Hepatocyte (in vitro differentiated cells): ENCODE measurements at regions not wholly inside any gene's neighbourhood (a gene's known extent, or its start where the extent isn't known, plus 50 kb on each side); places are given as distances from the start of the nearest gene placed in this dataset.

Source experiments
- DNase-seq: peaks from one replicate; pipeline ENCODE4 v3.0.0-alpha.2; 2016; ENCODE audit warnings: low spot score
- H2AFZ ChIP-seq: fragments of 200-600 bp; sonication (generic); 2 replicates; pipeline ENCODE4 v1.6.0; 2016; ENCODE audit warnings: antibody characterized with exemption, mild to moderate bottlenecking
- H3K27ac ChIP-seq: fragments of 200-600 bp; sonication (generic); 2 replicates; pipeline ENCODE4 v1.5.1; 2016; ENCODE audit warnings: mild to moderate bottlenecking
- H3K27me3 ChIP-seq: fragments of 200-600 bp; sonication (generic); 2 replicates; pipeline ENCODE4 v1.6.1; 2016
- H3K36me3 ChIP-seq: fragments of 200-600 bp; sonication (generic); replicated peaks from 2 replicates; pipeline ENCODE4 v1.5.1; 2016; ENCODE audit warnings: low read depth; ENCODE audit not compliant: insufficient read depth
- H3K4me1 ChIP-seq: fragments of 200-600 bp; sonication (generic); 2 replicates; pipeline ENCODE4 v1.5.1; 2016; ENCODE audit warnings: mild to moderate bottlenecking, moderate library complexity; ENCODE audit not compliant: insufficient read depth
- H3K4me2 ChIP-seq: fragments of 200-600 bp; sonication (generic); 2 replicates; pipeline ENCODE4 v1.6.0; 2016
- H3K4me3 ChIP-seq: fragments of 200-600 bp; sonication (generic); 2 replicates; pipeline ENCODE4 v1.5.1; 2016; ENCODE audit warnings: mild to moderate bottlenecking
- H3K79me2 ChIP-seq: fragments of 200-600 bp; sonication (generic); 2 replicates; pipeline ENCODE4 v1.6.0; 2017; ENCODE audit warnings: mild to moderate bottlenecking
- H3K9me2 ChIP-seq: fragments of 200-600 bp; sonication (generic); replicated peaks from 2 replicates; pipeline ENCODE4 v1.6.0; 2017; ENCODE audit warnings: mild to moderate bottlenecking; ENCODE audit not compliant: insufficient read depth
- H3K9me3 ChIP-seq: fragments of 200-600 bp; sonication (generic); 2 replicates; pipeline ENCODE4 v1.5.1; 2016; ENCODE audit warnings: low read depth, mild to moderate bottlenecking
- H4K20me1 ChIP-seq: fragments of 200-600 bp; sonication (generic); 2 replicates; pipeline ENCODE4 v1.6.0; 2016; ENCODE audit warnings: mild to moderate bottlenecking; ENCODE audit not compliant: insufficient read depth, poor library complexity, severe bottlenecking
- EZH2 ChIP-seq: fragments of 200-600 bp; sonication (generic); IDR thresholded peaks from 2 replicates; pipeline ENCODE4 v1.6.1; 2016; ENCODE audit warnings: antibody characterized with exemption, mild to moderate bottlenecking, borderline replicate concordance
- EZH2phosphoT487 ChIP-seq: fragments of 200-600 bp; sonication (generic); IDR thresholded peaks from one replicate; pipeline ENCODE4 v1.6.1; 2018; ENCODE audit warnings: antibody characterized with exemption, mild to moderate bottlenecking, low read depth, moderate library complexity; ENCODE audit not compliant: unreplicated experiment, severe bottlenecking
- WGBS: methylation state at CpG from one replicate; pipeline ENCODE4 v1.1.6; 2016; ENCODE audit warnings: low lambda C conversion rate; ENCODE audit errors: missing lambda C conversion rate; 5-methylcytosine and 5-hydroxymethylcytosine counted together
- TF ChIP-seq, protein P1 (sequence below): fragments of 200-600 bp; sonication (generic); IDR thresholded peaks from 2 replicates; pipeline ENCODE4 v1.5.1; 2016; ENCODE audit warnings: antibody characterized with exemption, mild to moderate bottlenecking; ENCODE audit not compliant: poor library complexity

DNA sequence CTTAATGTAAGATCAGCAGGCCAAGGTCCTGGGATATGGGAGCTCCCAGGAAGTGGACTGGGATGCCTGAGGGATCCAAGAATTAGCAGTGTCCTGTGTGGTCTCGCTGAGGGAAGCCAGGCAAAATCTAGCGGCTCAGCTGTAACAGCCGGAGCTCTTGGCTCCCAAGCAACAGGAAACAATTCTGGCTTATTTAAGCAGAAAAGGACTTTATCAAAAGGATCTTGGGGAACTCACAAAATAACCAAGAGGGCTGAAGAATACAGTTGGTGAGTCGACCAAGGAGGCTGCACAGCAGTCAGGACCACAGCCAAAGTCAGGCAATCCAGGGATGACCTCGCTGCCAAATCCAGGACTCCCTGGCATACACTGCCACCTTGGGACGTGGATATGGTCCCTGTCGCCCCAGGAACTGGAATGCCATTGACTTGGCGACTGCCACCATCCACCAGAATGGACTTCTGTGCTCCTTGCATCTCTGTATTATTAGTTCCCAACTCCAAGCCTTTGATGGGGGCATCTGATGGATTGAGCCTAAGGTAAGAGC lies 165.3 kb upstream of the BCOR start:
- 74% methylated on average over 8 of the region's 8 CpGs for WGBS
- Histone ChIP-seq H3K4me3 (no peak overlapping the region), H3K9me3 (no peaks in the 10 kb centered on the region), H3K4me1 (peaks cover 29% of the 10 kb centered on the region), H3K4me2 (no peak overlapping the region), H3K27me3 (no peaks in the 10 kb centered on the region), H3K27ac (peak overlapping the region; percentile 89), H4K20me1 (no peaks in the 10 kb centered on the region), H3K36me3 (no peaks in the 10 kb centered on the region), H2AFZ (no peak overlapping the region), H3K9me2 (no peaks in the 10 kb centered on the region), H3K79me2 (no peaks in the 10 kb centered on the region)
- no peak for DNase-seq
- TF ChIP-seq, protein P1, sequence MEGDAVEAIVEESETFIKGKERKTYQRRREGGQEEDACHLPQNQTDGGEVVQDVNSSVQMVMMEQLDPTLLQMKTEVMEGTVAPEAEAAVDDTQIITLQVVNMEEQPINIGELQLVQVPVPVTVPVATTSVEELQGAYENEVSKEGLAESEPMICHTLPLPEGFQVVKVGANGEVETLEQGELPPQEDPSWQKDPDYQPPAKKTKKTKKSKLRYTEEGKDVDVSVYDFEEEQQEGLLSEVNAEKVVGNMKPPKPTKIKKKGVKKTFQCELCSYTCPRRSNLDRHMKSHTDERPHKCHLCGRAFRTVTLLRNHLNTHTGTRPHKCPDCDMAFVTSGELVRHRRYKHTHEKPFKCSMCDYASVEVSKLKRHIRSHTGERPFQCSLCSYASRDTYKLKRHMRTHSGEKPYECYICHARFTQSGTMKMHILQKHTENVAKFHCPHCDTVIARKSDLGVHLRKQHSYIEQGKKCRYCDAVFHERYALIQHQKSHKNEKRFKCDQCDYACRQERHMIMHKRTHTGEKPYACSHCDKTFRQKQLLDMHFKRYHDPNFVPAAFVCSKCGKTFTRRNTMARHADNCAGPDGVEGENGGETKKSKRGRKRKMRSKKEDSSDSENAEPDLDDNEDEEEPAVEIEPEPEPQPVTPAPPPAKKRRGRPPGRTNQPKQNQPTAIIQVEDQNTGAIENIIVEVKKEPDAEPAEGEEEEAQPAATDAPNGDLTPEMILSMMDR: no peak
- no peak for TF ChIP-seq EZH2
- no peak for TF ChIP-seq EZH2phosphoT487

DNA sequence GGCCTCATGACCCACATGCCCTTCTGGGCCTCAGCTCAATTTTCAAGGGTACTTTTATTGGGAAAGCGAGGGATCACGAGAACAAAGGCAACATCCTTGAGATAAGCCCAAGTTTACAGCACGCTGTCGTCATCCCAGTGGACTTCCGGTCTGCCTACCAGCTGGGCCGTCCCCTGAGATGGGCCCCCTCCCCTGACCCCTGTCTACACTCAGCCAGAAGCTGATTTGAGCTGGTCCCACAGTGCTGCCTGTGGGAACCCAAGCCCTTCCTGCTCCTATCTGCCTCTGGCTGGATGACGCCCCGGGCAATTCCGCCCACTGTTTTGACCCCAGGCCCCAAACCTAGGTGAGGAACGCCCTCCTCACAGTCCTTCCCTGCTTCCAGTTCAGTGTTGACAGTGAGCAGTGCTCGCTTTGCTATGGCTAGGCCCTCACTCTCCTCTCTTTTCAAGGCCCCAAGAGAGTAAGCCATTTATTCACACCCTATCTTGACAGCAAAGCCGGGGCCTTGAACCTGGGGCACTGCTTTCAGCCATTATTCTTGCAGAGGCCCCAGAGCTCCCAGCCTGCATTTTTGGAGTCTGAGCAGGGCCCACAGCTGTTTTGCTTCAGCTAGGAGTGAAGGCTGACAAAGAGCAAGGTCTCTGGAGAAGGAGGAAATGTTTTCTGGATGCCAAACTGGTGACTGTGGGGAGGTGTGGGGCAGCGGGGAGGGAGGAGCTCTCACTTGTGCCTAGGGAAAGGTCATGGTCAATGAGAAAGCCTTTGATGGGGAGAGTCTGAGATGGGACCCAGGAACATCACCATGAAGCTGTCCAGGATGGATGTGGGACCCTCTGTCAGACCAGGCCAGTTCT lies 164.6 kb upstream of the BCOR start:
- H3K4me3 ChIP-seq: no peak overlapping the region
- peak overlapping the region; percentile 89 for H3K27ac ChIP-seq
- H3K4me2 ChIP-seq: no peak overlapping the region
- H3K79me2 ChIP-seq: no peaks in the 10 kb centered on the region
- H3K9me2 ChIP-seq: no peaks in the 10 kb centered on the region
- H4K20me1 ChIP-seq: no peaks in the 10 kb centered on the region
- TF ChIP-seq EZH2 (no peak), EZH2phosphoT487 (no peak)
- TF ChIP-seq, protein P1: no peak
- WGBS: 47% methylated on average over 13 of the region's 13 CpGs
- no peaks in the 10 kb centered on the region for H3K36me3 ChIP-seq
- no peak overlapping the region for H2AFZ ChIP-seq
- peaks cover 23% of the 10 kb centered on the region for H3K4me1 ChIP-seq
- peak; percentile 72 for DNase-seq
- no peaks in the 10 kb centered on the region for H3K9me3 ChIP-seq
- no peaks in the 10 kb centered on the region for H3K27me3 ChIP-seq

DNA sequence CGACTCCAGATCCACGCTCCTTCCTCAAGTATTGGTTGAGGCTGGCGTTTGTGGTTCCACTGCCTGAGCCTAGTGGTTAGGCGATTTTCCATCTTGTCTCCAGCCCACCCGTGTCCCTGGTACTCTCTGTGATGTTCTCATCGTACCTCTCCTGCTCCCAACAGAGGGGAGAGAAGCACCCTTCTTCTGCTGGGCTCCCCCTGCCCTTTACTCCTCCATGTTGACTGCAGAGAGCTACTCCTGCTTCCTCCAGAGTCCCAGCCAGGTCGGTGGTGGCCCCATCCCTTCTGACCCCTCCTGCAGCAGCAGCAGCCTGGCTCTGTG lies 164.0 kb upstream of the BCOR start:
- Histone ChIP-seq H3K9me3 (no peaks in the 10 kb centered on the region), H3K79me2 (no peaks in the 10 kb centered on the region), H2AFZ (no peak overlapping the region), H3K4me2 (no peak overlapping the region), H3K4me3 (no peak overlapping the region), H3K27ac (peak overlapping the region; percentile 76), H3K27me3 (no peaks in the 10 kb centered on the region), H3K36me3 (no peaks in the 10 kb centered on the region), H3K4me1 (peaks cover 20% of the 10 kb centered on the region), H3K9me2 (no peaks in the 10 kb centered on the region), H4K20me1 (no peaks in the 10 kb centered on the region)
- TF ChIP-seq EZH2phosphoT487: no peak
- WGBS: 84% methylated on average over 7 of the region's 7 CpGs
- DNase-seq: no peak

DNA sequence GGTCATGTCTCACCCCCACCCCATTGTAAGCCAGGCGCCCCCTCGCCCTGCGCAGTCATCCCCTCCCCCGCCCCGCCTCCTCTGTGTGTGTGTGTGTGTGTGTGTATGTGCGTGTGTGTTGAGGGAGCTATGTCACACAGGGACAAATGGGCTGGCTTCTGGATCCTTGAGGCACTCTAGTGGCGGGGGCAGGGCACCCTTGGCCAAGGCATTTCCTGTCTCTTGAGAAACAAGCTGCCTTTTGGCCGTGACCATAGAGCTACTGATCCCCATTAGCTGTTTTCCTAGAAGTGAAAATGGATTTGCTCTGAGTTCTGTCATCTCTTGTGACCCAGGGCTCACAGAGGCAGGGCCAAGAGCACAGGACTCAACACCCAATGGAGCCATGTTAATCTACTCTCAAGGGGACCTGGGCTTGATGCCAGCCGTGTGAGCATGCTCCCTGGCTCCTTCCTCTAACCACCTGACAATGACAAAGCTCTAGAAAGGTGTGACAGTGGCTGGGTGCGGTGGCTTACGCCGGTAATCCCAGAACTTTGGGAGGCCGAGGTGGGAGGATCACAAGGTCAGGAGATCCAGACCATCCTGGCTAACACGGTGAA lies 162.5 kb upstream of the BCOR start:
- Histone ChIP-seq H4K20me1 (no peaks in the 10 kb centered on the region), H3K36me3 (no peaks in the 10 kb centered on the region), H3K27ac (no peak overlapping the region), H2AFZ (no peak overlapping the region), H3K4me2 (no peak overlapping the region), H3K4me3 (no peak overlapping the region), H3K4me1 (peaks cover 13% of the 10 kb centered on the region), H3K9me3 (no peaks in the 10 kb centered on the region), H3K27me3 (no peaks in the 10 kb centered on the region), H3K9me2 (no peaks in the 10 kb centered on the region), H3K79me2 (no peaks in the 10 kb centered on the region)
- DNase-seq: no peak
- WGBS: 87% methylated on average over 8 of the region's 14 CpGs
- TF ChIP-seq, protein P1: no peak
- TF ChIP-seq EZH2 (no peak), EZH2phosphoT487 (no peak)
